ENCODE measurements at regions not wholly inside any gene's neighbourhood (a gene's known extent, or its start where the extent isn't known, plus 50 kb on each side); places are given as distances from the start of the nearest gene placed in this dataset.

DNA sequence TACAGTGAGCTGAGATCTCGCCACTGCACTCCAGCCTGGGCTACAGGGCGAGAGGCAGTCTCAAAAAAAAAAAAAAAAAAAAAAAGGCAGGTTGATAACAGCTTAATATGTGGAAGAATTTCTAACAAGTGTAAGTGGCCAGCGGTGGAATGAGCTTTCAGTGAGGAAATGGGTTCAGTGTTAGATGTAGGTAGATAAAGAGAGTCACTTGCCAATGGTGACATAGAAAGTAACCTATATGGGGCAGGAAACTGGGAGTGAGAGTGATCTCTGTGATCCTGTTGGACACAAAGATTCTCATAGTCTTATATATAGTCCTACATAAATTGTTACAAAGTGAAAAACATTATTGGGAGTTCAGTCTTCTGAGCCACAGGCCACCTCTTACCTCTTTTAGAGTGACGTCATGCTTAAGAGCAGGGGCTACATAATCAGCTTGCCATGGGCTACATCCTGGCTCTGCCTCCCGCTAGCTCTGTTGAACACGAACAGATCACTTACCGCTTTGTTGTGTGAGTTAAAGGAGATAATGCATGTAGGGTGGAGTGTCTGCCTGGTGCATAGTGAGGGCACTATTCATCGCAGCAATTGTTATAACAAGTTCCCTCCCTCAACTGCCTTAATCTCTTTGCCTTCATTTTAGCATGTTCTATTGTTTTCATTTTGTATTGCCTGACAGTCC is 110.2 kb upstream of the ELAC2 start:
- ChIA-PET POLR2A (no interaction called here), CTCF (no interaction called here)
- TF ChIP-seq GATA2 (IDR thresholded peaks at IDR 0.05; ENCODE audit: insufficient read depth, insufficient read length, low read depth, low read length) (no peak), POLR2A (IDR thresholded peaks at IDR 0.05; ENCODE audit: low read depth, low read length) (no peak), FOS (IDR thresholded peaks at IDR 0.05; ENCODE audit: borderline replicate concordance, insufficient read depth, low read length) (no peak)
- H3K36me3 ChIP-seq (ENCODE audit: control insufficient read depth in 2 of 2, extremely low read depth in 1 of 2, insufficient read depth in 2 of 2, low read length in 2 of 2) = no peaks in the 10 kb centered on the region
- BruUV-seq (replicated peaks) = no TSS peak
- no peaks in the 10 kb centered on the region for H3K4me1 ChIP-seq (ENCODE audit: control insufficient read depth, extremely low read depth, insufficient read depth, low read length)
- no peak overlapping the region for H3K9ac ChIP-seq (replicated peaks; ENCODE audit: extremely low read depth, insufficient read depth, low read length)
- H3K9me3 ChIP-seq (replicated peaks; ENCODE audit: control insufficient read depth, insufficient read depth, low read length) = peaks cover 4% of the 10 kb centered on the region
- H3K4me2 ChIP-seq (ENCODE audit: insufficient read depth, low read length) = no peak overlapping the region
- no peaks in the 10 kb centered on the region for H4K20me1 ChIP-seq (replicated peaks; ENCODE audit: control insufficient read depth, extremely low read depth, insufficient read depth, low read length)
- intact Hi-C loops (cut with micrococcal nuclease) = no loop called here
- dilution Hi-C loops (cut with MboI; ENCODE audit: extremely low pct_ligation_motif_present, low sequenced_read_pairs) = no loop called here
- DNase-seq (ENCODE audit: low read depth, low spot score) = no peak
- H3K27me3 ChIP-seq (ENCODE audit: control insufficient read depth in 2 of 2, insufficient read depth in 2 of 2, low read length in 2 of 2) = no peaks in the 10 kb centered on the region
- H3K4me3 ChIP-seq (replicated peaks in 1 of 3; ENCODE audit: insufficient read depth in 1 of 3, low read depth in 1 of 3, low read length in 3 of 3) = no peak overlapping the region
- no peak overlapping the region for H3K27ac ChIP-seq (ENCODE audit: insufficient read depth, low read depth, low read length)
- no peaks in the 10 kb centered on the region for H3K9me1 ChIP-seq (replicated peaks; ENCODE audit: control insufficient read depth, extremely low read depth, insufficient read depth, low read length)
- H3K79me2 ChIP-seq (ENCODE audit: control insufficient read depth, insufficient read depth, low read length) = no peaks in the 10 kb centered on the region
- no peak overlapping the region for H2AFZ ChIP-seq (ENCODE audit: low read depth, low read length)
- no peak for FAIRE-seq

DNA sequence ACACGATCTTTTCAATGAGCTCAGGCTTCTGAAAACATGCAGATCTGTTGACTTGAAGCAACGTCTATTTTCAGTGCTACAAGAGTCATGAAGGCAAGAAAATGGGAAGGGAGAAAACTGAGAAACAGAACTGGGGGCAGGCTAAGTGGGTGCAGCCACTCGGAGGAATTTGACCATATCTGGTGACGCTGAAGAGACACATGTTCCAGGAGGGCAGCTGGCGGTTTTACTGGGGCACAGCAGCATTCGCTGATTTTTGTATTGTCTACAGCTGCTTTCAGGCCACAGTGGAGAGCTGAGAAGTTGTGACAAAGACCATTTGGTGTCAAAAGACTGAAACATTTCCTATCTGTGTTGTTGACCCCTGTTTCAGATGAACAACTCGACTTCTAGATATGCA is 103.0 kb upstream of the ELAC2 start:
- DNase-seq (ENCODE audit: low read depth, low spot score) (no peak), FAIRE-seq (no peak)
- H3K36me3 ChIP-seq (ENCODE audit: control insufficient read depth in 2 of 2, extremely low read depth in 1 of 2, insufficient read depth in 2 of 2, low read length in 2 of 2) = no peaks in the 10 kb centered on the region
- dilution Hi-C loops (cut with MboI; ENCODE audit: extremely low pct_ligation_motif_present, low sequenced_read_pairs) (no loop called here), intact Hi-C loops (cut with micrococcal nuclease) (no loop called here)
- H3K9me1 ChIP-seq (replicated peaks; ENCODE audit: control insufficient read depth, extremely low read depth, insufficient read depth, low read length) = no peaks in the 10 kb centered on the region
- H3K27ac ChIP-seq (ENCODE audit: insufficient read depth, low read depth, low read length) = no peak overlapping the region
- H4K20me1 ChIP-seq (replicated peaks; ENCODE audit: control insufficient read depth, extremely low read depth, insufficient read depth, low read length) = no peaks in the 10 kb centered on the region
- no peaks in the 10 kb centered on the region for H3K4me1 ChIP-seq (ENCODE audit: control insufficient read depth, extremely low read depth, insufficient read depth, low read length)
- POLR2A ChIA-PET = no interaction called here
- no TSS peak for BruUV-seq (replicated peaks)
- no peak overlapping the region for H2AFZ ChIP-seq (ENCODE audit: low read depth, low read length)
- no peaks in the 10 kb centered on the region for H3K27me3 ChIP-seq (ENCODE audit: control insufficient read depth in 2 of 2, insufficient read depth in 2 of 2, low read length in 2 of 2)
- TF ChIP-seq MAX (IDR thresholded peaks at IDR 0.05; ENCODE audit: insufficient read depth, insufficient read length) = no peak
- TF ChIP-seq EZH2 (IDR thresholded peaks at IDR 0.05; ENCODE audit: borderline replicate concordance, low read depth, low read length, severe bottlenecking) = no peak
- no peak for TF ChIP-seq POLR2A (IDR thresholded peaks at IDR 0.05; ENCODE audit: low read depth, low read length)
- no peak for TF ChIP-seq FOS (IDR thresholded peaks at IDR 0.05; ENCODE audit: borderline replicate concordance, insufficient read depth, low read length)
- no peak for TF ChIP-seq GATA2 (IDR thresholded peaks at IDR 0.05; ENCODE audit: insufficient read depth, insufficient read length, low read depth, low read length)
- TF ChIP-seq POLR2AphosphoS5 (IDR thresholded peaks at IDR 0.05; ENCODE audit: insufficient read depth, low read depth, low read length) = no peak
- TF ChIP-seq CTCF (IDR thresholded peaks at IDR 0.05; ENCODE audit: extremely low read depth in 1 of 2, insufficient read depth in 1 of 2, low read depth in 1 of 2, low read length in 2 of 2) = no peak
- TF ChIP-seq JUN (IDR thresholded peaks at IDR 0.05; ENCODE audit: borderline replicate concordance, insufficient read depth, insufficient read length, low read depth) = no peak
- no peak for TF ChIP-seq MYC (IDR thresholded peaks at IDR 0.05; ENCODE audit: low read depth, low read length)
- CTCF ChIA-PET = no interaction called here
- H3K4me3 ChIP-seq (replicated peaks in 1 of 3; ENCODE audit: insufficient read depth in 1 of 3, low read depth in 1 of 3, low read length in 3 of 3) = no peak overlapping the region
- no peaks in the 10 kb centered on the region for H3K79me2 ChIP-seq (ENCODE audit: control insufficient read depth, insufficient read depth, low read length)
- H3K9me3 ChIP-seq (replicated peaks; ENCODE audit: control insufficient read depth, insufficient read depth, low read length) = peaks cover 6% of the 10 kb centered on the region
- no peak overlapping the region for H3K4me2 ChIP-seq (ENCODE audit: insufficient read depth, low read length)
- no peak overlapping the region for H3K9ac ChIP-seq (replicated peaks; ENCODE audit: extremely low read depth, insufficient read depth, low read length)

Measured in endothelial cell of umbilical vein (primary cell).